Islet precursor cell (in vitro differentiated cells): ENCODE measurements at regions not wholly inside any gene's neighbourhood (a gene's known extent, or its start where the extent isn't known, plus 50 kb on each side); places are given as distances from the start of the nearest gene placed in this dataset.

ENCODE experiments used
- DNase-seq: peaks from one replicate; pipeline ENCODE4 v3.0.0-alpha.2; 2018

DNA sequence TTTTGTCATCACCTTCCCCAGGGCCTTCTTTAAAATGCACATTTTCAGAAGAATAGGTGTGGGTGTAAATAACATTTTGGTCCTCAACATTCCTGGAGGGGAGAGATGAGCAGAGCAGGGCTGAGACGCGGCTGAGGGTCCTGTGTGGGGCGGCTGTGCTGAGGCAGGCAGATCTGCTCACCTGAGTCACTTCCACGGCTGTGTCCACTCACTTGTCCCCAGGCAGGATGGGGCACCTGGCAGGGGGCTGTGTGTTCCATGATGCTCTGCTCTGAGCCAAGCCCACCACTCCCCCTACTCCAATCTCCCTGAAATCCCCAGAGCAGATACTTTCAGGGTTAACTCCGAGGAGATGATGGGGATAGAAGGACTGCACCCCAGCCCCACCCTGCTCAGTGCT, 93.8 kb downstream of the GLRX3 start:
- peak; percentile 37 for DNase-seq

DNA sequence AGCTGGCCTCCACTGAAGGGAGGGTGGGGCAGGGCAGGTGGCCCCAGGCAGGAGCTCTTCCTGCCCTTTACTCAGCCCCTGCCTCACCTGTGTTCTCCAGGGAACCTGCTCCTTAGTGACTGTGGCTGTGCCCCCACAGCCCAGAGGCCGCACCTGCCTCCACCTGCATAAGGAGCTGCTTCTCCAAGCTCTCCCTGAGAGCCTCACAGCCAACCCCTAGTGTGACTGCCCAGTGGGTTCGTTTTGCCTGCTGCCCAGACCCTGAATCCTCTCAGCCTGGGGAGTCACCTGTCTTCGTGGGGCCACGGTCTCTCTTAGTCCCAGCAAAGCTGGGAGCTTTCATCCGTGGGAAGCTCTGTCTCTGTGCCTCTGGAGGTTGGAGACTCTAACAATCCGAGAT, 94.4 kb downstream of the GLRX3 start:
- DNase-seq, result peak; percentile 28

DNA sequence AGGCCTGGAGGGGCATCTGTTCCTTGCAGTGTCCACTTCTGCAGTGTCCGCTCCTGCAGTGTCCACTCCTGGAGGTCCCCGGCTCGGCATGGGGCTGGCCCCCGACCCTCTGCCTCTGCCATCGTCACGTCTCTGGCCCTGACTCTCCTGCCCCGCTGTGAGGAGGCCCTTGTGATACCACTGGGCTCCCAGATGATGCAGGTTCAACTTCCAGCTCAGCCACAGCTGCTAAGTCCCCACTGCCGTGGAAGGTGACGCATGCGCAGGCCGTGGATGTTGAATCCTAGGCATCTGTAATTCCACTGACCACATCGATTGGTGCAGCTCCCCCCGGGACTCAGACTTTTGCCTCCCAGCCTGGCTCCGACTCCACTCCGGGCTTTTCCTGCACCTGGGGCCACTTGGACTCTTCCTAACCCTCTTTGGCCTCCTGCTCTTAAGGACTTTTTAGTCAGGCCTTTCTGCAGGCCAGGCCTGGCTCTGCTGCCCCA, 95.1 kb downstream of the GLRX3 start:
- peak; percentile 32 for DNase-seq

GRCh38 chr10:130232166-130233034, 96.2 kb downstream of the GLRX3 start:
- peak; percentile 22 for DNase-seq

DNA sequence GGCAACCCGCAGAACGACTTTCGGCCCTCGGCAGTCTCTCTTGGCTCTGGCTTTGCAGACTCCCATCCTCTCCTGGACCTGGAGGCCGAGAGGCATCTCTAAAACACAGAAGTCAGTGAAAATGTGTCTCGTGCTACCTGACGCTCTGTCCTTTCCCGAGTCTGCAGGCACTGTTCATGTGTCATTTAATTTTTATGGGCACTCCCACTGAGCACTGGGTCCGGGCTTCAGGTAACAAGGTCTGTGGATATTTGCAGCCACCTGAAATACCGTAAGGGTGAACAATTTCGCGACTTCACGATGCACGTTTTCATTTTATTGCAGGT, 96.8 kb downstream of the GLRX3 start:
- DNase-seq, result peak; percentile 13

GRCh38 chr10:130233426-130233825, 97.2 kb downstream of the GLRX3 start:
- peak; percentile 35 for DNase-seq

DNA sequence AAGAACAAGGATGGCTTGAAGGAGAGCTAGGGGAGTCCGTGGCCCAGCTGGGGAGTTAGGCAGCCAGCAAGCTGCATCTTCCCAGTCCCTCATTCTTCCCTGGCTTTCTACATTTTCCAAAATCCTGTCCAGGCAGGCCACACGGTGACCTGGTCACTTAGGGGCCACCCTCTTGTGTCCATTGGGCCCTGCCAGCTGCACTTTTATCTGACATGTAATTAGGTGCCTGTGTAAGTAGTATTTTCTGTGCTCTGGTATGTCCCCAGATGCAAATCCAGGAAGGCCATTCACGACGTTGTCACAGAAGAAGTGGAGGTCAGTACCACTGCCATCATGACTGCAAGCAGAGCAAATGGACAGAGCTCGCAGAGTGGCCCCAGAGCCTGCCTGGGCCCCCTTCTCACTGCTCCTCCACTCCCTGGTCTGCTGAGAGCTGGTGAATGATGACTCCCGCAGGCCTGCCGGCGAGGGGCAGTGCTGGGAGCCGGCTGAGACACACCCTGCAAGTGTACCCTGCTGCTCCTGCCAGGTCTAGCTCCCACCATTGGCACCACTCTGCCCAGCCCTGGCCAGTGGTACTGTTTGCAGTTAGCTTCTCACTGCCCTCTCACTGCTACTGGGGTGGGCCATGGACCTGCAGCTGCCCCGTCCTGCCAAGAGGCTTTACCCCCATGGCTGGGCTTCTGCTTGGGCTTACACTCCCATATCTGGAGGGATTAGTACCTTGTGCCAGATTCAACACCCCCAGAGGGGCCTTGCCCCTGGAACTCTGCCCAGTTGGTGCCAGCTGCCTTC, 98.2 kb downstream of the GLRX3 start:
- peak; percentile 29 for DNase-seq

DNA sequence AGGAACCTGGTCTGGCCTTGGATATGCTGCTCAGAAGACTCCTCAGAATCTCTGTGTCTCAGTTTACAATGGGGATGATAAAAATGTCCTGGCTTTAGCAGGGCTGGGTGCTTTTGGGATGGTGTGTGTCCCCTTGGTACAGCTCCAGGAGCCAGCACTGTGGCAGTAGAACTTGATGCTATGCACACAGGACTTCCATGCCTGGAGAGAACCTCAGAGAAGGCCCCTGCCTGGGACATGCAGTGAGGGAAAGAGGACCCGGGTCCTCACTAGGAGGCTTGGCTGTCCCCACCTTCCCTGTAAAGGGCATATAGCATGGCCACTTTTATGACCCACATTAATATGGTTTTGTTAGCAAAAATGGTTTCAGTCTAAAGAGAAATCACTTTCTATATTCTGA, 100.5 kb downstream of the GLRX3 start:
- DNase-seq, result peak; percentile 32

- DNase-seq, result no peak
Observed at GRCh38 chr10:130240409-130240808, 104.2 kb downstream of the GLRX3 start.

- peak; percentile 16 for DNase-seq
Observed at GRCh38 chr10:130242513-130242912, 106.3 kb downstream of the GLRX3 start.

- DNase-seq, result no peak
Observed at GRCh38 chr10:130243015-130243414, 106.8 kb downstream of the GLRX3 start.

GRCh38 chr10:130244031-130244927, 108.1 kb downstream of the GLRX3 start:
- DNase-seq, result peak; percentile 32

- DNase-seq, result peak; percentile 21
Observed at GRCh38 chr10:130244928-130245495, 108.8 kb downstream of the GLRX3 start.

DNA sequence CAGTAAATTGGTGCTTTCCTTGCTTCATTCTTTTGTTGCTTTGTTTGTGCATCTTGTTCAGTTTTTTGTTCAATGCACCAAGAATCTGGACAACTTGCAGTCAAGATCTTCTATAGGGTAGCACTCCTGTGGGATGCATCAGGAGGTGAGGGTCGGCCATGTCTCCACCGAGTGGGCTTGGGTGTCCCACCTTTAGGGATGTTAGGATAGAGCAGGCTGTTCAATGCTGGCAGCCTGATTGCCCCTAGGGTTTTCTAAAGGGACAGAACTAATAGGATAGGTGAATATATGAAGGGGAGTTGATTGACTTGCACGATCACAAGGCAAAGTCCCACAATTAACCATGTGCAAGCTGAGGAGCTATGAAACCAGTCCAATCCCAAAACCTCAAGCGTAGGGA, 109.9 kb downstream of the GLRX3 start:
- DNase-seq, result peak; percentile 20

GRCh38 chr10:130250127-130250526, 113.9 kb downstream of the GLRX3 start:
- DNase-seq, result no peak

GRCh38 chr10:130251766-130252165, 115.6 kb downstream of the GLRX3 start:
- peak; percentile 17 for DNase-seq

DNA sequence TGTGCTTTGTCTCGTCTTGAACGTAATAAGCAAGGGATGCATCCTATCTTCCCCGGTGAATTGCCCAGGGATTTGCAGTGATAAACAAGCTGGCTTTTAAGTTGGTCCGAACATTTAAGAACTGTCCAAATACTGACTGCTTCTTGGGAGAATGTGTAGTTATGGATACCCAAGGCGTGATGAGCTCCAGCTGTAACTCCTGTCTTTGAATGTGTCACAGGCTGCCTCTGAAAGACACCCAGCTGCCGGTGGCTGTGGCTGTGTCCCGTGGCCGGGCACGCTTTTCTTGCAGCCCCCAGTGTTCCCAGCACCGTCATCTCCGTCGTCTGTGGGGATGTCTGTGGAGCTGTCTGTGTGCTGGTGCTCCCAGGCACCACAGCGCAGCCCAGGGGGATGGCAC, 118.1 kb downstream of the GLRX3 start:
- DNase-seq, result peak; percentile 14

DNA sequence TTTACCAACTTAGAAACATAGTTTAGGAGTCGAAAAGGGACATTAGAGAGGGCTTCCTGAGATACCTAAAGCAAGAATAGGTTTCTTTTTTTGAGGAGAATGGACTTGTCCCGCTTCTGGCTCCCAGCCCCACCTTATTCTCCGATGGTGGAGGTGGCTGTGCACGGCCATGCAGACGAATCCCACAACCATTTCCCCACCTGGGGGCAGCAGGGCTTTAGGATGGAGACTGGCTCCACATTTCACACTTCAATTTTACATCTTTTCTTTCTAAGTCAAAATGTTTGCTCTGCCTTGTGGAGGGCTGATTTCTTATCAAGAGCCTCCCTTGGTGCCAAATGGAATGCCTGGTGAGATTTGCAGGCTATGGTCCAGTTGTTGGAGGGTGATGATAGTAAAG, 118.5 kb downstream of the GLRX3 start:
- DNase-seq, result peak; percentile 20

DNA sequence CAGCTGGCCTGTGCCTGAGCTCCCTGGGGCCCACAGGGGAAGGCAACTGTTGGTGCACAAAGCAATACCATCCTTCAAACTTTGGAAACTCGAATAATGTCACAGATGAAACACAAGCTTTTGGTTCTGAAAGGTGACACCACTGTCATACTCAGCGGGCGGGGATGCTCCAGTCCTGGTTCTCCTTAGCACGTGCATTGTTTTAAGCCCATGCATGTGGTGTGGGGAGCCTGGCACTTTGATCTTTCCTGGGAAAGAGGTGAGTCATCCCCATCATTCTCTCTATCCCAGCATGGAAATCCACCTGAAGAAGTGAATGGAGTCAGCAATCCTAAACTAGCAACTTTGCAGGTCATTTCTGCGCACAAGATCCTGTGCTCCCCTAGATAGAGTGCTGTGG, 119.6 kb downstream of the GLRX3 start:
- DNase-seq, result peak; percentile 43

- DNase-seq, result peak; percentile 12
Observed at GRCh38 chr10:130257897-130258296, 121.7 kb downstream of the GLRX3 start.

- no peak for DNase-seq
Observed at GRCh38 chr10:130259380-130259779, 123.2 kb downstream of the GLRX3 start.

- DNase-seq, result no peak
Observed at GRCh38 chr10:130261306-130261705, 125.1 kb downstream of the GLRX3 start.

DNA sequence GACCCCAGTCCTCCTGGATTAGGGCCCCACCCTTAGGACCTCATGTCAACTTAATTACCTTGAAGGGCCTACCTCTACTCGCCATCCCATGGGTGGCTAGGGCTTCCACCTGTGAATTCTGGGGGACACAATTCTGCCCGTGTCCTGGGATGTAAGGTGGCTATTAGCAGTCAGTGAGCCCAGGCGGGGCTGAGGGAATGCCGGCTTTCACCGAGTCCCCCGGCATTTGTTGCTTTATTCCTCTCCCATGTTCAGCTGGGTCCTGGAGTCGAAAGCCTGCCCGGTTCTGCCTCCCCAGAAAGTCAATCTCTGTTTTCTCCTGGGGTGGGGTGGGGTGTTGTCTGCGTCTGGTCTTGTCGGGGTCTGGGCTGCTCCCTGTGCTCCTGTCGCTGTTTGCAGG, 125.6 kb downstream of the GLRX3 start:
- DNase-seq, result no peak
